GM12878 (cell line): ENCODE measurements at regions not wholly inside any gene's neighbourhood (a gene's known extent, or its start where the extent isn't known, plus 50 kb on each side); places are given as distances from the start of the nearest gene placed in this dataset.

Experiments used
- BCL11A ChIP-seq: IDR thresholded peaks from 2 replicates; pipeline ENCODE4 v1.6.1; 2011; ENCODE audit warnings: low read depth, low read length
- CHD4 ChIP-seq: fragments of 200-600 bp; sonication (generic); IDR thresholded peaks from 2 replicates; pipeline ENCODE4 v1.6.1; 2016; ENCODE audit warnings: mild to moderate bottlenecking
- CREB1 ChIP-seq: IDR thresholded peaks from 2 replicates; pipeline ENCODE4 v1.6.1; 2012; ENCODE audit warnings: low read depth, mild to moderate bottlenecking, inconsistent platforms
- EED ChIP-seq: sonication (generic); IDR thresholded peaks from 2 replicates; pipeline ENCODE4 v1.6.1; 2016; ENCODE audit warnings: antibody characterized with exemption, low read depth
- EZH2 ChIP-seq: IDR thresholded peaks from 2 replicates; pipeline ENCODE4 v1.6.1; 2012; ENCODE audit warnings: low read depth, mild to moderate bottlenecking, control low read depth, inconsistent platforms, low read length, borderline replicate concordance; ENCODE audit not compliant: control insufficient read depth
- FOXM1 ChIP-seq: IDR thresholded peaks from 2 replicates; pipeline ENCODE4 v1.6.1; 2012; ENCODE audit warnings: low read depth, mild to moderate bottlenecking, inconsistent platforms, low read length, moderate library complexity
- GATAD2B ChIP-seq: fragments of 450-650 bp; conservative IDR thresholded peaks from 2 replicates; pipeline ENCODE4 v1.6.1; 2017; ENCODE audit warnings: low read depth, mild to moderate bottlenecking, moderate library complexity
- HDAC2 ChIP-seq: fragments of 200-600 bp; sonication (generic); IDR thresholded peaks from 2 replicates; pipeline ENCODE4 v1.6.1; 2017
- KAT2A ChIP-seq: conservative IDR thresholded peaks from 2 replicates; pipeline ENCODE4 v1.6.1; 2011; ENCODE audit warnings: low read depth, low read length; ENCODE audit not compliant: control insufficient read depth
- KDM1A ChIP-seq: fragments of 200-600 bp; sonication (generic); IDR thresholded peaks from 2 replicates; pipeline ENCODE4 v1.6.1; 2016; ENCODE audit warnings: borderline replicate concordance
- MYC ChIP-seq: IDR thresholded peaks from 2 replicates; pipeline ENCODE4 v1.6.1; 2011; ENCODE audit warnings: mild to moderate bottlenecking, low read length, moderate library complexity, inconsistent platforms; ENCODE audit not compliant: insufficient read depth, insufficient replicate concordance, insufficient read length, severe bottlenecking
- NBN ChIP-seq: fragments of 450-650 bp; IDR thresholded peaks from 2 replicates; pipeline ENCODE4 v1.6.1; 2016
- NFYB ChIP-seq: IDR thresholded peaks from 2 replicates; pipeline ENCODE4 v1.6.1; 2011; ENCODE audit warnings: low read depth, mild to moderate bottlenecking, low read length, improper control_type of control experiment, moderate library complexity; ENCODE audit not compliant: insufficient read depth
- POLR2AphosphoS5 ChIP-seq: IDR thresholded peaks from 2 replicates; pipeline ENCODE4 v1.6.1; 2011; ENCODE audit warnings: mild to moderate bottlenecking, low read length, inconsistent platforms
- POU2F2 ChIP-seq: IDR thresholded peaks from 3 replicates; pipeline ENCODE4 v1.6.1; 2011; ENCODE audit warnings: low read depth, mild to moderate bottlenecking, low read length, borderline replicate concordance
- RAD51 ChIP-seq: fragments of 450-650 bp; IDR thresholded peaks from 2 replicates; pipeline ENCODE4 v1.6.1; 2016; ENCODE audit warnings: moderate library complexity, mild to moderate bottlenecking, inconsistent platforms
- RELA ChIP-seq: fragments of 450-650 bp; IDR thresholded peaks from 2 replicates; pipeline ENCODE4 v1.8.0; 2014; ENCODE audit warnings: borderline replicate concordance; ENCODE audit not compliant: partially characterized antibody
- SUPT20H ChIP-seq: IDR thresholded peaks from 2 replicates; pipeline ENCODE4 v1.6.1; 2011; ENCODE audit warnings: low read depth, mild to moderate bottlenecking, low read length, moderate library complexity, borderline replicate concordance; ENCODE audit not compliant: control insufficient read depth
- TBL1XR1 ChIP-seq: IDR thresholded peaks from 2 replicates; pipeline ENCODE4 v1.6.1; 2012; ENCODE audit warnings: low read depth, low read length, improper control_type of control experiment
- TCF7 ChIP-seq: IDR thresholded peaks from 2 replicates; pipeline ENCODE4 v1.6.1; 2014; ENCODE audit warnings: antibody characterized with exemption, borderline replicate concordance
- USF2 ChIP-seq: IDR thresholded peaks from 2 replicates; pipeline ENCODE4 v1.6.1; 2011; ENCODE audit warnings: low read depth, low read length, improper control_type of control experiment, borderline replicate concordance
- YBX1 ChIP-seq: fragments of 450-650 bp; IDR thresholded peaks from 2 replicates; pipeline ENCODE4 v1.6.1; 2016; ENCODE audit warnings: antibody characterized with exemption
- ZNF24 ChIP-seq: fragments of 450-650 bp; IDR thresholded peaks from 2 replicates; pipeline ENCODE4 v1.6.1; 2017; ENCODE audit warnings: antibody characterized with exemption, mild to moderate bottlenecking
- ZSCAN29 ChIP-seq: fragments of 450-650 bp; IDR thresholded peaks from 2 replicates; pipeline ENCODE4 v1.6.1; 2017; ENCODE audit warnings: mild to moderate bottlenecking, moderate library complexity
- TF ChIP-seq, protein P1 (sequence below): IDR thresholded peaks from 2 replicates; pipeline ENCODE4 v1.6.1; 2012; ENCODE audit warnings: mild to moderate bottlenecking, low read depth, low read length
- TF ChIP-seq, protein P2 (sequence below): fragments of 450-650 bp; formaldehyde crosslinking; IDR thresholded peaks from 2 replicates; pipeline ENCODE4 v1.4.0; 2022; ENCODE audit warnings: mild to moderate bottlenecking, moderate library complexity

- TF ChIP-seq RAD51 (no peak), KDM1A (no peak), TBL1XR1 (peak; percentile 50; the same call in 1 of the 2 replicates), RELA (no peak), SUPT20H (no peak), HDAC2 (no peak), TCF7 (no peak), ZSCAN29 (no peak), CREB1 (no peak), GATAD2B (peak; percentile 90; the same call in 1 of the 2 replicates), FOXM1 (no peak), POLR2AphosphoS5 (peak; percentile 66; the same call in 1 of the 2 replicates), EZH2 (no peak), ZNF24 (no peak), BCL11A (no peak), CHD4 (no peak), YBX1 (no peak), USF2 (no peak), NFYB (no peak), KAT2A (no peak), NBN (0 out of 2 replicates have a peak, but pooled peaks have one; percentile 35), EED (peak; percentile 97), MYC (no peak), POU2F2 (peak; percentile 41; the same call in 1 of the 3 replicates)
- TF ChIP-seq, protein P1, sequence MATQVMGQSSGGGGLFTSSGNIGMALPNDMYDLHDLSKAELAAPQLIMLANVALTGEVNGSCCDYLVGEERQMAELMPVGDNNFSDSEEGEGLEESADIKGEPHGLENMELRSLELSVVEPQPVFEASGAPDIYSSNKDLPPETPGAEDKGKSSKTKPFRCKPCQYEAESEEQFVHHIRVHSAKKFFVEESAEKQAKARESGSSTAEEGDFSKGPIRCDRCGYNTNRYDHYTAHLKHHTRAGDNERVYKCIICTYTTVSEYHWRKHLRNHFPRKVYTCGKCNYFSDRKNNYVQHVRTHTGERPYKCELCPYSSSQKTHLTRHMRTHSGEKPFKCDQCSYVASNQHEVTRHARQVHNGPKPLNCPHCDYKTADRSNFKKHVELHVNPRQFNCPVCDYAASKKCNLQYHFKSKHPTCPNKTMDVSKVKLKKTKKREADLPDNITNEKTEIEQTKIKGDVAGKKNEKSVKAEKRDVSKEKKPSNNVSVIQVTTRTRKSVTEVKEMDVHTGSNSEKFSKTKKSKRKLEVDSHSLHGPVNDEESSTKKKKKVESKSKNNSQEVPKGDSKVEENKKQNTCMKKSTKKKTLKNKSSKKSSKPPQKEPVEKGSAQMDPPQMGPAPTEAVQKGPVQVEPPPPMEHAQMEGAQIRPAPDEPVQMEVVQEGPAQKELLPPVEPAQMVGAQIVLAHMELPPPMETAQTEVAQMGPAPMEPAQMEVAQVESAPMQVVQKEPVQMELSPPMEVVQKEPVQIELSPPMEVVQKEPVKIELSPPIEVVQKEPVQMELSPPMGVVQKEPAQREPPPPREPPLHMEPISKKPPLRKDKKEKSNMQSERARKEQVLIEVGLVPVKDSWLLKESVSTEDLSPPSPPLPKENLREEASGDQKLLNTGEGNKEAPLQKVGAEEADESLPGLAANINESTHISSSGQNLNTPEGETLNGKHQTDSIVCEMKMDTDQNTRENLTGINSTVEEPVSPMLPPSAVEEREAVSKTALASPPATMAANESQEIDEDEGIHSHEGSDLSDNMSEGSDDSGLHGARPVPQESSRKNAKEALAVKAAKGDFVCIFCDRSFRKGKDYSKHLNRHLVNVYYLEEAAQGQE: no peak
- TF ChIP-seq, protein P2, sequence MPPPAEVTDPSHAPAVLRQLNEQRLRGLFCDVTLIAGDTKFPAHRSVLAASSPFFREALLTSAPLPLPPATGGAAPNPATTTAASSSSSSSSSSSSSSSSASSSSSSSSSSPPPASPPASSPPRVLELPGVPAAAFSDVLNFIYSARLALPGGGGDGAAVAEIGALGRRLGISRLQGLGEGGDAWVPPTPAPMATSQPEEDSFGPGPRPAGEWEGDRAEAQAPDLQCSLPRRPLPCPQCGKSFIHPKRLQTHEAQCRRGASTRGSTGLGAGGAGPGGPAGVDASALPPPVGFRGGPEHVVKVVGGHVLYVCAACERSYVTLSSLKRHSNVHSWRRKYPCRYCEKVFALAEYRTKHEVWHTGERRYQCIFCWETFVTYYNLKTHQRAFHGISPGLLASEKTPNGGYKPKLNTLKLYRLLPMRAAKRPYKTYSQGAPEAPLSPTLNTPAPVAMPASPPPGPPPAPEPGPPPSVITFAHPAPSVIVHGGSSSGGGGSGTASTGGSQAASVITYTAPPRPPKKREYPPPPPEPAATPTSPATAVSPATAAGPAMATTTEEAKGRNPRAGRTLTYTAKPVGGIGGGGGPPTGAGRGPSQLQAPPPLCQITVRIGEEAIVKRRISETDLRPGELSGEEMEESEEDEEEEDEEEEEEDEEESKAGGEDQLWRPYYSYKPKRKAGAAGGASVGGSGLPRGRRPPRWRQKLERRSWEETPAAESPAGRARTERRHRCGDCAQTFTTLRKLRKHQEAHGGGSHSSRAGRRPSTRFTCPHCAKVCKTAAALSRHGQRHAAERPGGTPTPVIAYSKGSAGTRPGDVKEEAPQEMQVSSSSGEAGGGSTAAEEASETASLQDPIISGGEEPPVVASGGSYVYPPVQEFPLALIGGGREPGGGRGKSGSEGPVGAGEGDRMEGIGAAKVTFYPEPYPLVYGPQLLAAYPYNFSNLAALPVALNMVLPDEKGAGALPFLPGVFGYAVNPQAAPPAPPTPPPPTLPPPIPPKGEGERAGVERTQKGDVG (CRISPR knock-in tag): peak; percentile 14; the same call in 1 of the 2 replicates
Observed at GRCh38 chr1:25026730-25027450, 96.8 kb upstream of the RUNX3 start (continued).
